ENCODE measurements at regions not wholly inside any gene's neighbourhood (a gene's known extent, or its start where the extent isn't known, plus 50 kb on each side); places are given as distances from the start of the nearest gene placed in this dataset.
"Not testable (repeated sequence)": the region's sequence is repeated elsewhere in the genome, so short reads cannot be mapped to it uniquely, and the experiment has no call there.

GRCh38 chr7:91473619-91474018, 209.4 kb downstream of the FZD1 start:
- DNase-seq: no peak

GRCh38 chr7:91474074-91474473, 209.8 kb downstream of the FZD1 start:
- no peak for DNase-seq

- not testable (repeated sequence) for DNase-seq
Measured at GRCh38 chr7:91480470-91480869, 216.2 kb downstream of the FZD1 start.

- no peak for DNase-seq
Measured at GRCh38 chr7:91491868-91492267, 227.6 kb downstream of the FZD1 start.

- no peak for DNase-seq
Measured at GRCh38 chr7:91492317-91492716, 228.1 kb downstream of the FZD1 start.

GRCh38 chr7:91492773-91493172, 228.5 kb downstream of the FZD1 start:
- DNase-seq: no peak

- no peak for DNase-seq
Measured at GRCh38 chr7:91494450-91494849, 230.2 kb downstream of the FZD1 start.

GRCh38 chr7:91496251-91496820, 232.1 kb downstream of the FZD1 start:
- DNase-seq: no peak

- DNase-seq: not testable (repeated sequence)
Measured at GRCh38 chr7:91497277-91497676, 233.0 kb downstream of the FZD1 start.

GRCh38 chr7:91503934-91504555, 239.8 kb downstream of the FZD1 start:
- no peak for DNase-seq

GRCh38 chr7:91504919-91505318, 240.7 kb downstream of the FZD1 start:
- no peak for DNase-seq

GRCh38 chr7:91506966-91507365, 242.7 kb downstream of the FZD1 start:
- DNase-seq: not testable (repeated sequence)

- not testable (repeated sequence) for DNase-seq
Measured at GRCh38 chr7:91511861-91512260, 247.6 kb downstream of the FZD1 start.

GRCh38 chr7:91512958-91513357, 248.7 kb downstream of the FZD1 start:
- no peak for DNase-seq

- no peak for DNase-seq
Measured at GRCh38 chr7:91514591-91514990, 250.4 kb downstream of the FZD1 start.

- DNase-seq: no peak
Measured at GRCh38 chr7:91515961-91516360, 251.7 kb downstream of the FZD1 start.

- DNase-seq: no peak
Measured at GRCh38 chr7:91517201-91517785, 253.1 kb downstream of the FZD1 start.

GRCh38 chr7:91518058-91518457, 253.8 kb downstream of the FZD1 start:
- no peak for DNase-seq

GRCh38 chr7:91519241-91520158, 255.3 kb downstream of the FZD1 start:
- DNase-seq: no peak

- no peak for DNase-seq
Measured at GRCh38 chr7:91520645-91521044, 256.4 kb downstream of the FZD1 start.

GRCh38 chr7:91526404-91526803, 262.2 kb downstream of the FZD1 start:
- DNase-seq: no peak

GRCh38 chr7:91527460-91527859, 263.2 kb downstream of the FZD1 start:
- no peak for DNase-seq

GRCh38 chr7:91533996-91534395, 269.8 kb downstream of the FZD1 start:
- DNase-seq: no peak

All from T1000 (cell line).